ENCODE measurements at regions not wholly inside any gene's neighbourhood (a gene's known extent, or its start where the extent isn't known, plus 50 kb on each side); places are given as distances from the start of the nearest gene placed in this dataset.

DNA sequence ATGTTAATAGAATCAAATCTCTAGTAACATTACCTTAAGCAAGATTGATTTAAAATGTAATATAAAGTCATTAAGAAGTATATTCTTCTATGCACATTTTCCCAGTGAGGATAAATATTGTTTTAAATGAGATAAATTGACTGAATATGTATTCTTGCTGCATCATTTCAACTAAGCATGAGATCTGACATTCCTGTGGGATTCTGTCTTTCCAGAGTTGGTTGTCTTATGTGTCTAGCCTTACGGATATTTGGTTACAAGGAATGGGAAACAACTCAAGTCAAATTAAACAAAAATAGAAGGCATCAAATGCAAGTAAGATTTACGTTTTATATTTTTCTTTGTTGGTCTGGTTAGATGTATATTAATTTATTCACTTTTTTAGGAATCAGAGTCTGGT, 287.5 kb downstream of the PTGER3 start:
- no peak overlapping the region for H3K4me2 ChIP-seq
- H3K9me3 ChIP-seq (ENCODE audit: low read depth), result no peaks in the 10 kb centered on the region
- H3K9me2 ChIP-seq (replicated peaks; ENCODE audit: insufficient read depth), result no peaks in the 10 kb centered on the region
- no peaks in the 10 kb centered on the region for H3K27me3 ChIP-seq
- H3K36me3 ChIP-seq (replicated peaks; ENCODE audit: insufficient read depth, low read depth), result no peaks in the 10 kb centered on the region
- H2AFZ ChIP-seq, result no peak overlapping the region
- no peak overlapping the region for H3K4me3 ChIP-seq
- no peaks in the 10 kb centered on the region for H4K20me1 ChIP-seq (ENCODE audit: insufficient read depth, poor library complexity, severe bottlenecking)
- no peaks in the 10 kb centered on the region for H3K79me2 ChIP-seq
- no peaks in the 10 kb centered on the region for H3K4me1 ChIP-seq (ENCODE audit: insufficient read depth)
- TF ChIP-seq, protein P1, sequence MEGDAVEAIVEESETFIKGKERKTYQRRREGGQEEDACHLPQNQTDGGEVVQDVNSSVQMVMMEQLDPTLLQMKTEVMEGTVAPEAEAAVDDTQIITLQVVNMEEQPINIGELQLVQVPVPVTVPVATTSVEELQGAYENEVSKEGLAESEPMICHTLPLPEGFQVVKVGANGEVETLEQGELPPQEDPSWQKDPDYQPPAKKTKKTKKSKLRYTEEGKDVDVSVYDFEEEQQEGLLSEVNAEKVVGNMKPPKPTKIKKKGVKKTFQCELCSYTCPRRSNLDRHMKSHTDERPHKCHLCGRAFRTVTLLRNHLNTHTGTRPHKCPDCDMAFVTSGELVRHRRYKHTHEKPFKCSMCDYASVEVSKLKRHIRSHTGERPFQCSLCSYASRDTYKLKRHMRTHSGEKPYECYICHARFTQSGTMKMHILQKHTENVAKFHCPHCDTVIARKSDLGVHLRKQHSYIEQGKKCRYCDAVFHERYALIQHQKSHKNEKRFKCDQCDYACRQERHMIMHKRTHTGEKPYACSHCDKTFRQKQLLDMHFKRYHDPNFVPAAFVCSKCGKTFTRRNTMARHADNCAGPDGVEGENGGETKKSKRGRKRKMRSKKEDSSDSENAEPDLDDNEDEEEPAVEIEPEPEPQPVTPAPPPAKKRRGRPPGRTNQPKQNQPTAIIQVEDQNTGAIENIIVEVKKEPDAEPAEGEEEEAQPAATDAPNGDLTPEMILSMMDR (IDR thresholded peaks at IDR 0.05; ENCODE audit: poor library complexity), result no peak
- TF ChIP-seq EZH2 (IDR thresholded peaks at IDR 0.05; ENCODE audit: borderline replicate concordance), result no peak
- TF ChIP-seq EZH2phosphoT487 (IDR thresholded peaks at IDR 0.05; ENCODE audit: low read depth, severe bottlenecking, unreplicated experiment), result no peak
- 61% methylated on average over 2 of the region's 2 CpGs for WGBS (ENCODE audit: low lambda C conversion rate, missing lambda C conversion rate)
- H3K27ac ChIP-seq, result no peak overlapping the region
- DNase-seq (ENCODE audit: low spot score), result no peak

DNA sequence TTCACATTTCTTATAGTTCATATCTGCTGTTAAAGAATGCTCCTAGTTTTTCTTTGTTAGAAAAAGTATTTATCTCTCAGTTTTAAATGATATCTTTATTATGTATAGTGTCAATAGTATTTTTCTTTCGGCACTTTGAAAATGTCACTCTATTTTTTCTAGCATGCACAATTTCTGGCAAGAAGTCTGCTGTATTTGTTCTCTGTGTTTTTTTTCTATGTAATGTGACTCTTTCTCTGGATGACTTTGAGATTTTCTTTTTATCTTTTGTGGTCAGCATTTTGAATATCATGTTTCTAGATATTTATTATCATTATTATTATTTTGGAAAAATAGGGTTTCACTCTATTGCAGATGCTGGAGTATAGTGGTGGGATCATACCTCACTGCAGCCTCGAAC, 285.2 kb downstream of the PTGER3 start:
- Histone ChIP-seq H3K9me3 (ENCODE audit: low read depth) (no peaks in the 10 kb centered on the region), H3K27me3 (no peaks in the 10 kb centered on the region), H3K4me3 (no peak overlapping the region), H3K9me2 (replicated peaks; ENCODE audit: insufficient read depth) (no peaks in the 10 kb centered on the region), H3K27ac (no peak overlapping the region), H3K36me3 (replicated peaks; ENCODE audit: insufficient read depth, low read depth) (no peaks in the 10 kb centered on the region), H4K20me1 (ENCODE audit: insufficient read depth, poor library complexity, severe bottlenecking) (no peaks in the 10 kb centered on the region), H3K4me1 (ENCODE audit: insufficient read depth) (no peaks in the 10 kb centered on the region), H3K4me2 (no peak overlapping the region), H2AFZ (no peak overlapping the region), H3K79me2 (no peaks in the 10 kb centered on the region)
- TF ChIP-seq EZH2 (IDR thresholded peaks at IDR 0.05; ENCODE audit: borderline replicate concordance), result no peak
- TF ChIP-seq, protein P1 (IDR thresholded peaks at IDR 0.05; ENCODE audit: poor library complexity), result no peak
- no peak for TF ChIP-seq EZH2phosphoT487 (IDR thresholded peaks at IDR 0.05; ENCODE audit: low read depth, severe bottlenecking, unreplicated experiment)
- 83% methylated on average over 2 of the region's 2 CpGs for WGBS (ENCODE audit: low lambda C conversion rate, missing lambda C conversion rate)
- DNase-seq (ENCODE audit: low spot score), result no peak

DNA sequence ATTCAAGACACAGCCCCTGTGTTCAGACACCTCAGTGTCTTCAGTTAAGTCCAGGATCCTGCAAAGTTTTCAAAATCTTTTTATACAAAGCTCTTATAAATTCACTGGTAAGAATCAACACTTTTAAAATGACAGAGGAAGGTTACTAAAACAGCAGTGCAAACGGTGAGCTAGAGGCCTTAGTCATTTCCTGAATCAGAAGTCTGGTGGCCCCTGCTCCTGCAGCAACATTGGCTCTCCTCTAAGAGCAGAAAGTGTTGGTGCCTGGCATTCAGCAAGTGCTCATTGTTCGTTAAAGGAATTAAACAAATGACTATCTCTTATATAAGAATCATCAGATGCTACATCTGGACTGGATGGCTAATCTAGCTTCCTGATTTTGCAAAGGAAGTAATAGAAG, 282.9 kb downstream of the PTGER3 start:
- no peak overlapping the region for H2AFZ ChIP-seq
- H4K20me1 ChIP-seq (ENCODE audit: insufficient read depth, poor library complexity, severe bottlenecking), result no peaks in the 10 kb centered on the region
- H3K4me1 ChIP-seq (ENCODE audit: insufficient read depth), result no peaks in the 10 kb centered on the region
- H3K27me3 ChIP-seq, result no peaks in the 10 kb centered on the region
- no peaks in the 10 kb centered on the region for H3K9me2 ChIP-seq (replicated peaks; ENCODE audit: insufficient read depth)
- H3K79me2 ChIP-seq, result no peaks in the 10 kb centered on the region
- DNase-seq (ENCODE audit: low spot score), result no peak
- H3K4me2 ChIP-seq, result no peak overlapping the region
- TF ChIP-seq EZH2phosphoT487 (IDR thresholded peaks at IDR 0.05; ENCODE audit: low read depth, severe bottlenecking, unreplicated experiment) (no peak), EZH2 (IDR thresholded peaks at IDR 0.05; ENCODE audit: borderline replicate concordance) (no peak)
- TF ChIP-seq, protein P1 (IDR thresholded peaks at IDR 0.05; ENCODE audit: poor library complexity), result no peak
- WGBS (ENCODE audit: low lambda C conversion rate, missing lambda C conversion rate), result 61% methylated on average over 2 of the region's 2 CpGs
- no peaks in the 10 kb centered on the region for H3K36me3 ChIP-seq (replicated peaks; ENCODE audit: insufficient read depth, low read depth)
- H3K4me3 ChIP-seq, result no peak overlapping the region
- H3K27ac ChIP-seq, result no peak overlapping the region
- H3K9me3 ChIP-seq (ENCODE audit: low read depth), result no peaks in the 10 kb centered on the region

DNA sequence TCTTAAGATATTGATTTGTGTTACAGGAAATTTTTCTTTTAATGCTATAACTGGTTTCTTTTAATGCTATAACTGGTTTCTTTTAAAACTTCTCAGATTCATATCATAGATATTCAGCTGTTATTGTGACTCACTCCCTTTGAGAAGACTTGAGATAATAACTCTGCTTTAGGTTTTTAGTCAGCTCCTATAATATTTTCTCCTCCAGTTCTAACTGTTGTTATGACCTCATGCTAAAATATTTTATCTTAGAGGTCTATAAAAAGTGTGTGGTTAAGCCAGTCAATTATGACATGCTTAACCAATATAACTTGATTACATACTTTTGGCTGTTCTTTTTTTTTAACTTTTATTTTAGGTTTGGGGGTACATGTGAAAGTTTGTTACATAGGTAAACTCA, 280.2 kb downstream of the PTGER3 start:
- H3K9me2 ChIP-seq (replicated peaks; ENCODE audit: insufficient read depth), result no peaks in the 10 kb centered on the region
- H3K4me2 ChIP-seq, result no peak overlapping the region
- no peak for DNase-seq (ENCODE audit: low spot score)
- no peaks in the 10 kb centered on the region for H3K9me3 ChIP-seq (ENCODE audit: low read depth)
- no peaks in the 10 kb centered on the region for H3K27me3 ChIP-seq
- H4K20me1 ChIP-seq (ENCODE audit: insufficient read depth, poor library complexity, severe bottlenecking), result no peaks in the 10 kb centered on the region
- no peaks in the 10 kb centered on the region for H3K36me3 ChIP-seq (replicated peaks; ENCODE audit: insufficient read depth, low read depth)
- H3K4me1 ChIP-seq (ENCODE audit: insufficient read depth), result no peaks in the 10 kb centered on the region
- TF ChIP-seq EZH2phosphoT487 (IDR thresholded peaks at IDR 0.05; ENCODE audit: low read depth, severe bottlenecking, unreplicated experiment), result no peak
- TF ChIP-seq EZH2 (IDR thresholded peaks at IDR 0.05; ENCODE audit: borderline replicate concordance), result no peak
- TF ChIP-seq, protein P1 (IDR thresholded peaks at IDR 0.05; ENCODE audit: poor library complexity), result no peak
- no peak overlapping the region for H3K27ac ChIP-seq
- no peak overlapping the region for H3K4me3 ChIP-seq
- no peaks in the 10 kb centered on the region for H3K79me2 ChIP-seq
- H2AFZ ChIP-seq, result no peak overlapping the region
